ENCODE measurements at regions not wholly inside any gene's neighbourhood (a gene's known extent, or its start where the extent isn't known, plus 50 kb on each side); places are given as distances from the start of the nearest gene placed in this dataset.

DNA sequence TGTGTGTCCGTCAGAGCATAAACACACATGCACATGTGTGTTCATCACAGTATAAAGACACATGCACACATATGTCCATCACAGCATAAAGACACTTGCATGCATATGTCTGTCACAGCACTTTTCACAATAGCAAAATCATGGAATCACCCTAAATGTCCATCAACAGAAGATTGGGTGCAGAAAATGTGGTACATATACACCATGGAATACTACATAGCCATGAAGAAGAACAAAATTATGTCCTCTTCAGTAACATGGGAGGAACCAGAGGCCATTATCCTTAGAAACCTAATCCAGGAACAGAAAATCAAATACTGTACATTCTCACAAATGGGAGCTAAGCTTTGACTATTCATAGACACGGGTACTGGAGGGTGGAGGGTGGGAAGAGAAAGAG is 732.2 kb downstream of the GALR1 start:
- Mint-ChIP-seq H3K9me3 (peaks cover 6% of the 10 kb centered on the region), H3K4me3 (no peak overlapping the region), H3K4me1 (no peaks in the 10 kb centered on the region), H3K27ac (ENCODE audit: unreplicated experiment) (no peak overlapping the region), H3K27me3 (ENCODE audit: low read depth) (no peaks in the 10 kb centered on the region), H3K36me3 (ENCODE audit: low read depth) (no peaks in the 10 kb centered on the region)
- TF ChIP-seq, protein P1, sequence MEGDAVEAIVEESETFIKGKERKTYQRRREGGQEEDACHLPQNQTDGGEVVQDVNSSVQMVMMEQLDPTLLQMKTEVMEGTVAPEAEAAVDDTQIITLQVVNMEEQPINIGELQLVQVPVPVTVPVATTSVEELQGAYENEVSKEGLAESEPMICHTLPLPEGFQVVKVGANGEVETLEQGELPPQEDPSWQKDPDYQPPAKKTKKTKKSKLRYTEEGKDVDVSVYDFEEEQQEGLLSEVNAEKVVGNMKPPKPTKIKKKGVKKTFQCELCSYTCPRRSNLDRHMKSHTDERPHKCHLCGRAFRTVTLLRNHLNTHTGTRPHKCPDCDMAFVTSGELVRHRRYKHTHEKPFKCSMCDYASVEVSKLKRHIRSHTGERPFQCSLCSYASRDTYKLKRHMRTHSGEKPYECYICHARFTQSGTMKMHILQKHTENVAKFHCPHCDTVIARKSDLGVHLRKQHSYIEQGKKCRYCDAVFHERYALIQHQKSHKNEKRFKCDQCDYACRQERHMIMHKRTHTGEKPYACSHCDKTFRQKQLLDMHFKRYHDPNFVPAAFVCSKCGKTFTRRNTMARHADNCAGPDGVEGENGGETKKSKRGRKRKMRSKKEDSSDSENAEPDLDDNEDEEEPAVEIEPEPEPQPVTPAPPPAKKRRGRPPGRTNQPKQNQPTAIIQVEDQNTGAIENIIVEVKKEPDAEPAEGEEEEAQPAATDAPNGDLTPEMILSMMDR (conservative IDR thresholded peaks at IDR 0.05), result no peak
- no peak for DNase-seq (ENCODE audit: low read depth, low spot score)

DNA sequence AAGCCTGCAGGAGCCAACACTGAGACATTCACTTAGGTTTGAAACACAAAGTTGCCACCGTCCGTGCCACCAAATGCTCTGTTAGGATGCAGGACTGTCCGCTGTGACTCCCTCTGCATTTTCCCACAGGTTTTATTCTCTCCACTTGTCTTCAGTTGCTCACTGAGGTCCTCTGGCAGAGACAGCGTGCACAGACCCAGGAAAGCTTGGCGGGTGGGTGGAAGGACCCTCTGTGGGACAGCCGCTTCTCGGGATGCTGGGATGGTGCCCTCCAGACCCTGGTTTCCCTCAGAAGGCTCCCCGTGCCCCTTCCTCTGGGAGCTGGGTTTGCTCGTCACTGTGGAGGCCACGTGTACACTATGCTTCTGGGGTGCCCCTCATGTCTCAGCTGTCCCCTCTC is 733.6 kb downstream of the GALR1 start:
- Mint-ChIP-seq H3K4me1 (no peaks in the 10 kb centered on the region), H3K9me3 (peaks cover 3% of the 10 kb centered on the region), H3K27me3 (ENCODE audit: low read depth) (no peaks in the 10 kb centered on the region), H3K4me3 (no peak overlapping the region), H3K36me3 (ENCODE audit: low read depth) (no peaks in the 10 kb centered on the region), H3K27ac (ENCODE audit: unreplicated experiment) (no peak overlapping the region)
- DNase-seq (ENCODE audit: low read depth, low spot score), result no peak
- TF ChIP-seq, protein P1 (conservative IDR thresholded peaks at IDR 0.05), result no peak

DNA sequence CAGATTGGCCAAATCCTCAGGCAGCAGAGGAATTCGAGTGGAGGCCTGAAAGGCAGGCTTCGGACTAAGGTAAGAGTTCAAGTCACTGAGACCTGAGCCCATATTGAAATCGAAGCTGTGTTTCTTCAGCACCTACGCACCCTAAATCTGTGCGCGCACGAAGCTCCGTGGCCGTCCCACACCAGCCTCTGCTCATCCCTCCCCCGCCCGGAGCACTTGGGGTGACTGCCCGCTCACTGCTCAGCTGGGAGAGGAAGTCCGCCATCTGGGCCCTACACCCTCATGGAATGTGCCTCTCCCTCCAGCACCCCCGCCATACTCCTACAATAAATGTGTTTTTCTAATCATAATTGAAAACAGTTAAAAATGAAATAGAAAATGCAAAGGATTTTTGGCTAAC is 734.5 kb downstream of the GALR1 start:
- TF ChIP-seq, protein P1 (conservative IDR thresholded peaks at IDR 0.05), result no peak
- DNase-seq (ENCODE audit: low read depth, low spot score), result no peak
- Mint-ChIP-seq H3K36me3 (ENCODE audit: low read depth) (no peaks in the 10 kb centered on the region), H3K4me1 (no peaks in the 10 kb centered on the region), H3K9me3 (peaks cover 2% of the 10 kb centered on the region), H3K27me3 (ENCODE audit: low read depth) (no peaks in the 10 kb centered on the region), H3K4me3 (no peak overlapping the region), H3K27ac (ENCODE audit: unreplicated experiment) (no peak overlapping the region)

DNA sequence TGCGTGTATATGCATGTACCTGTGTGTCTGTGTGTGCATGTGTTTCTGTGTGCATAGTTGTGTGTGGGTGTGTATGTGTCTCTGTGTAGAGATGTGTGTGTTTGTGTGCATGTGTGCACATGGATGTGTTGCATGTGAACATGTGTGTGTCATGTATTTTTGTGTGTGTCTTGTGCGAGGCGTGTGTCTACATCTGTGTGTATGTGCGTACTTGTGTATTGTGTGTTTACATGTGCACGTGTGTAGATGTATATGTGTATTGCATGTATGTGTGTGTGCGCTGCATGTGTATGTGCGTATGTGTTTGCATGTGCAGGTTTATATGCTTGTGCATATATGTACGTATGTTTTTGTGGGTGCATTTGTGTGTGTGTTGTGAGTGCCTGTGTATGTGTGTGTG is 735.2 kb downstream of the GALR1 start:
- Mint-ChIP-seq H3K36me3 (ENCODE audit: low read depth) (no peaks in the 10 kb centered on the region), H3K4me1 (no peaks in the 10 kb centered on the region), H3K9me3 (peaks cover 2% of the 10 kb centered on the region), H3K4me3 (no peak overlapping the region), H3K27ac (ENCODE audit: unreplicated experiment) (no peak overlapping the region), H3K27me3 (ENCODE audit: low read depth) (no peaks in the 10 kb centered on the region)
- TF ChIP-seq, protein P1 (conservative IDR thresholded peaks at IDR 0.05), result no peak
- DNase-seq (ENCODE audit: low read depth, low spot score), result no peak

DNA sequence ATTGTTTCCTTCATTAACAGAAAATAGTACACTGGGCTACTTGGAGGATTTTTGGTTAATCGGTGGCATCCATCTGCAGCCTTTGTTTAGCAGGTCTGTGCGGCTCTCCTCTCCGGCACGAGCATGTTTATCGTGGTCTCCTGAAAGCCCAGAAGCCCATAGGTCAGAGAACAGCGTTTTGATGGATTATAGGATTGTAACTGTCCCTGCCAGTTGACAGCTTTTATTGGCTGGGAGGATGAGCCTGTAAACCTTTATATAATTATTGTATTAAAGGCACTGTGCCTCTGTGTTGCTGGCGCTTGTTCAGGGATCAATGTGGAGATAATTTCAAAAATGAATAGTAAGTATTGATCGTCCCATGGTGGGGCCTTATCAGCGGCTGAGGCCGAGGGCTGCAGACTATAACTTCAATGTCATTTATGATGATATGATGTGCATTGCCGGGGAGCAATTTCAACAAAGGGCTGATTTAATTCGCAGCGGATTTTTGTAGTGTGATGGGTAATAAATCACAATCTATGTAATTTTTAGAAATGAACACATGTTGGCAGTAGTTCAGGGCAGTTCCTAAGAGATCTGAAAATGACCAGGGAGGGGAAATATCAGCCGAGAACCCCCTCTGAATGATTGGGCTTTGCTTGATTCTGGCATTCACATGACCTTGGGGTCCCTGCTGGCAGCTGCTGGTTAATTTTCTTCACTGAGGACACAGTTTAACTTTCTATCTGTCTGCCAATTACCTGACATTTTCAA is 736.1 kb downstream of the GALR1 start:
- H3K27me3 Mint-ChIP-seq (ENCODE audit: low read depth), result no peaks in the 10 kb centered on the region
- H3K4me1 Mint-ChIP-seq, result no peaks in the 10 kb centered on the region
- no peaks in the 10 kb centered on the region for H3K36me3 Mint-ChIP-seq (ENCODE audit: low read depth)
- TF ChIP-seq, protein P1 (conservative IDR thresholded peaks at IDR 0.05), result no peak
- H3K4me3 Mint-ChIP-seq, result no peak overlapping the region
- H3K9me3 Mint-ChIP-seq, result peaks cover 2% of the 10 kb centered on the region
- no peak overlapping the region for H3K27ac Mint-ChIP-seq (ENCODE audit: unreplicated experiment)
- no peak for DNase-seq (ENCODE audit: low read depth, low spot score)

All from neural crest cell (in vitro differentiated cells).